ENCODE measurements at regions not wholly inside any gene's neighbourhood (a gene's known extent, or its start where the extent isn't known, plus 50 kb on each side); places are given as distances from the start of the nearest gene placed in this dataset.

GRCh38 chr1:238517711-238518110 lies 627.0 kb upstream of the ZP4 start:
- DNase-seq (ENCODE audit: extremely low spot score) = no peak
- ChIA-PET POLR2A (no interaction called here), CTCF (no interaction called here)
- TF ChIP-seq CTCF (IDR thresholded peaks at IDR 0.05; ENCODE audit: control extremely low read depth, extremely low read depth, low read depth, missing control alignments) = no peak

GRCh38 chr1:238501290-238501689 lies 610.6 kb upstream of the ZP4 start:
- TF ChIP-seq CTCF (IDR thresholded peaks at IDR 0.05; ENCODE audit: control extremely low read depth, extremely low read depth, low read depth, missing control alignments) = no peak
- POLR2A ChIA-PET = no interaction called here
- CTCF ChIA-PET = no interaction called here
- no peak for DNase-seq (ENCODE audit: extremely low spot score)

GRCh38 chr1:238499021-238499420 lies 608.3 kb upstream of the ZP4 start:
- ChIA-PET POLR2A (no interaction called here), CTCF (no interaction called here)
- DNase-seq (ENCODE audit: extremely low spot score) = no peak
- TF ChIP-seq CTCF (IDR thresholded peaks at IDR 0.05; ENCODE audit: control extremely low read depth, extremely low read depth, low read depth, missing control alignments) = no peak

DNA sequence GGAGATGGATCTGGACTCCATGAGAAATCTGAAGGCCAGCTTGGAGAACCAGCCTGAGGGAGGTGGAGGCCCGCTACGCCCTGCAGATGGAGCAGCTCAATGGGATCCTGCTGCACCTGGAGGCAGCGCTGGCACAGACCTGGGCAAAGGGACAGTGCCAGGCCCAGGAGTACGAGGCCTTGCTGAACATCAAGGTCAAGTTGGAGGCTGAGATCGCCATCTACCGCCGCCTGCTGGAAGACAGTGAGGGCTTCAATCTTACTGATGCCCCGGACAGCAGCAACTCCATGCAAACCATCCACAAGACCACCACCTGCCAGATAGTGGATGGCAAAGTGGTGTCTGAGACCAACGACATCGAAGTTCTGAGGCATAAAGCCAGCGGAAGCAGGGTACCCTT lies 601.5 kb upstream of the ZP4 start:
- CTCF ChIA-PET = no interaction called here
- TF ChIP-seq CTCF (IDR thresholded peaks at IDR 0.05; ENCODE audit: control extremely low read depth, extremely low read depth, low read depth, missing control alignments) = no peak
- POLR2A ChIA-PET = no interaction called here

DNA sequence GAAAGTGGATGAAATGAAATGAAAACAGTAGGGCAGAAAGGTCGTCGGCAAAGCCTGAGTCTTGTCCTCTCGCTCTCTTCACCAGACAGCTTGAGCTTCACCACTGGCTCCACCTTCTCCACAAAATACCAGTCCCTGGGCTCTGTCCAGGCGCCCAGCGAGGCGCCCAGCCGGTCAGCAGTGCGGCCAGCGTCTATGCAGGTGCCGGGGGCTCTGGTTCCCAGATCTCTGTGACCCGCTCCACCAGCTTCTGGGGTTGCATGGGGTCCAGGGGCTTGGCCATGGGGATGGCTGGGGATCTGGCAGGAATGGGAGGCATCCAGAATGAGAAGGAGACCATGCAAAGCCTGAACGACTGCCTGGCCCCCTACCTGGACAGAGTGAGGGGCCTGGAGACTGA lies 600.5 kb upstream of the ZP4 start:
- no peak for TF ChIP-seq CTCF (IDR thresholded peaks at IDR 0.05; ENCODE audit: control extremely low read depth, extremely low read depth, low read depth, missing control alignments)
- ChIA-PET CTCF (interaction anchor here (1.8 kb wide), 1 partner anchor 11 kb away, joined by 5 read pairs; no protein-coding TSS in a partner anchor), POLR2A (no interaction called here)
- no peak for DNase-seq (ENCODE audit: extremely low spot score)

More for the DNA sequence above, 601.5 kb upstream of the ZP4 start:
- no peak for DNase-seq (ENCODE audit: extremely low spot score)

- CTCF ChIA-PET = no interaction called here
- no peak for TF ChIP-seq CTCF (IDR thresholded peaks at IDR 0.05; ENCODE audit: control extremely low read depth, extremely low read depth, low read depth, missing control alignments)
- DNase-seq (ENCODE audit: extremely low spot score) = no peak
- POLR2A ChIA-PET = interaction anchor here (0.6 kb wide), 1 partner anchor 124 kb away, joined by 3 read pairs; no protein-coding TSS in a partner anchor
Measured at GRCh38 chr1:238489006-238489405, 598.3 kb upstream of the ZP4 start.

- ChIA-PET POLR2A (interaction anchor here (0.6 kb wide), 1 partner anchor 124 kb away, joined by 3 read pairs; no protein-coding TSS in a partner anchor), CTCF (no interaction called here)
- TF ChIP-seq CTCF (IDR thresholded peaks at IDR 0.05; ENCODE audit: control extremely low read depth, extremely low read depth, low read depth, missing control alignments) = no peak
Measured at GRCh38 chr1:238488401-238488800, 597.7 kb upstream of the ZP4 start.

More at GRCh38 chr1:238488401-238488800, 597.7 kb upstream of the ZP4 start:
- DNase-seq (ENCODE audit: extremely low spot score) = no peak
